H1 (cell line): ENCODE measurements at regions not wholly inside any gene's neighbourhood (a gene's known extent, or its start where the extent isn't known, plus 50 kb on each side); places are given as distances from the start of the nearest gene placed in this dataset.

Experiments
- CTCF ChIA-PET: fragments of 300-600 bp; sonication (Branson Sonifier 250); formaldehyde crosslinking; loops from one replicate; lab custom pipeline; 2021; ENCODE audit not compliant: partially characterized antibody; lab: Charles Lee
- POLR2A ChIA-PET: fragments of 300-600 bp; sonication (Branson Sonifier 250); formaldehyde crosslinking; loops from one replicate; lab custom pipeline; 2021; ENCODE audit warnings: inconsistent platforms; ENCODE audit not compliant: partially characterized antibody; lab: Charles Lee
- DNase-seq, 2 experiments: peaks; one replicate each; pipeline versions ENCODE4 v3.0.0 to v3.0.0-alpha.2; 2010 to 2022; ENCODE audit warnings: low spot score in 2 of 2, low read depth in 1 of 2, mixed read lengths in 1 of 2
- FAIRE-seq: peaks from 2 replicates; lab custom pipeline; 2011; peaks lifted over from hg19 to GRCh38; lab: Jason Lieb, UNC
- H2AFZ ChIP-seq: 2 replicates; pipeline ENCODE4 v1.8.1; 2012; ENCODE audit warnings: low read length, inconsistent platforms
- H2AK5ac ChIP-seq: 2 replicates; pipeline ENCODE4 v1.6.1; 2013; ENCODE audit warnings: low read depth, low read length
- H2BK120ac ChIP-seq: replicated peaks from 2 replicates; pipeline ENCODE3; 2013; ENCODE audit warnings: low read depth, low read length, inconsistent platforms
- H2BK12ac ChIP-seq: 2 replicates; pipeline ENCODE4 v1.6.1; 2013; ENCODE audit warnings: low read depth, low read length
- H2BK15ac ChIP-seq: 2 replicates; pipeline ENCODE4 v1.6.1; 2013; ENCODE audit warnings: low read length
- H2BK20ac ChIP-seq: 2 replicates; pipeline ENCODE4 v1.6.1; 2013; ENCODE audit warnings: low read length
- H2BK5ac ChIP-seq: 2 replicates; pipeline ENCODE4 v1.6.1; 2013; ENCODE audit warnings: low read depth, low read length
- H3K14ac ChIP-seq: 2 replicates; pipeline ENCODE4 v1.6.1; 2013; ENCODE audit warnings: inconsistent platforms; ENCODE audit not compliant: insufficient read length
- H3K18ac ChIP-seq: 2 replicates; pipeline ENCODE4 v1.6.1; 2013; ENCODE audit warnings: low read length; ENCODE audit errors: extremely low read depth
- H3K23ac ChIP-seq: 2 replicates; pipeline ENCODE4 v1.6.1; 2013; ENCODE audit warnings: inconsistent platforms; ENCODE audit not compliant: insufficient read length
- H3K23me2 ChIP-seq: 2 replicates; pipeline ENCODE4 v1.6.1; 2013; ENCODE audit warnings: low read depth, low read length
- H3K27ac ChIP-seq: 2 replicates; pipeline ENCODE4 v1.6.1; 2011; ENCODE audit warnings: low read depth, low read length, inconsistent platforms
- H3K27me3 ChIP-seq, 4 experiments: replicated peaks in 1 of 4; 1 replicate in 1 of 4; 2 replicates in 3 of 4; pipeline versions ENCODE4 v1.6.1 to v1.8.1; 2011 to 2013; ENCODE audit warnings: low read length in 3 of 4, mild to moderate bottlenecking in 3 of 4, inconsistent platforms in 2 of 4, mixed read lengths in 2 of 4, moderate library complexity in 1 of 4; ENCODE audit not compliant: control insufficient read depth in 3 of 4, insufficient read depth in 3 of 4; ENCODE audit errors: extremely low read depth in 1 of 4
- H3K36me3 ChIP-seq, 4 experiments: 2 replicates each; pipeline versions ENCODE4 v1.6.1 to v1.8.1; 2011 to 2013; ENCODE audit warnings: mild to moderate bottlenecking in 4 of 4, low read length in 3 of 4, moderate library complexity in 2 of 4, control low read depth in 1 of 4, inconsistent platforms in 1 of 4; ENCODE audit not compliant: insufficient read depth in 4 of 4, control insufficient read depth in 2 of 4
- H3K4ac ChIP-seq: replicated peaks from 2 replicates; pipeline ENCODE3; 2013; ENCODE audit warnings: low read length, low read depth, mixed read lengths, inconsistent platforms; ENCODE audit not compliant: insufficient read length
- H3K4me1 ChIP-seq, 4 experiments: replicated peaks in 1 of 4; 1 replicate in 1 of 4; 2 replicates in 3 of 4; pipeline versions ENCODE4 v1.6.1 to v1.8.1; 2011 to 2013; ENCODE audit warnings: low read length in 3 of 4, inconsistent platforms in 2 of 4, mixed read lengths in 1 of 4; ENCODE audit not compliant: insufficient read depth in 4 of 4, control insufficient read depth in 3 of 4
- H3K4me2 ChIP-seq, 2 experiments: 2 replicates each; pipeline versions ENCODE4 v1.6.1 to v1.8.1; 2011 to 2013; ENCODE audit warnings: low read depth in 2 of 2, low read length in 2 of 2, control low read depth in 1 of 2, inconsistent platforms in 1 of 2, mild to moderate bottlenecking in 1 of 2; ENCODE audit not compliant: insufficient read depth in 1 of 2
- H3K4me3 ChIP-seq, 4 experiments: fragments of 200-600, 300-600 bp in 1 of 4; sonication (generic), shearing (Covaris generic), sonication (Bioruptor Twin) in 1 of 4; 2 replicates each; pipeline versions ENCODE4 v1.5.1 to v1.8.1; 2011 to 2016; ENCODE audit warnings: low read length in 4 of 4, low read depth in 3 of 4, control low read depth in 2 of 4, inconsistent platforms in 2 of 4, mild to moderate bottlenecking in 2 of 4, mixed read lengths in 1 of 4, moderate library complexity in 1 of 4; ENCODE audit not compliant: insufficient read depth in 2 of 4; ENCODE audit errors: extremely low read depth in 1 of 4
- H3K56ac ChIP-seq: replicated peaks from 2 replicates; pipeline ENCODE3; 2013; ENCODE audit warnings: low read depth, mild to moderate bottlenecking, mixed read lengths, low read length, inconsistent platforms; ENCODE audit not compliant: insufficient read length
- H3K79me1 ChIP-seq: 2 replicates; pipeline ENCODE4 v1.6.1; 2013; ENCODE audit warnings: low read depth, low read length, control low read depth
- H3K79me2 ChIP-seq, 2 experiments: 2 replicates each; pipeline versions ENCODE4 v1.6.1 to v1.8.1; 2012 to 2013; ENCODE audit warnings: low read length in 2 of 2, mild to moderate bottlenecking in 2 of 2, inconsistent platforms in 1 of 2; ENCODE audit not compliant: insufficient read depth in 2 of 2, control insufficient read depth in 1 of 2
- H3K9ac ChIP-seq, 4 experiments: replicated peaks in 1 of 4; 1 replicate in 1 of 4; 2 replicates in 3 of 4; pipeline versions ENCODE4 v1.6.1 to v1.8.1; 2011 to 2013; ENCODE audit warnings: low read depth in 3 of 4, low read length in 3 of 4, control low read depth in 2 of 4, mild to moderate bottlenecking in 2 of 4, moderate library complexity in 2 of 4, inconsistent platforms in 1 of 4; ENCODE audit errors: extremely low read depth in 1 of 4
- H3K9me3 ChIP-seq, 2 experiments: 2 replicates each; pipeline versions ENCODE4 v1.6.1 to v1.8.1; 2012 to 2013; ENCODE audit warnings: mild to moderate bottlenecking in 2 of 2, moderate library complexity in 2 of 2, control low read depth in 1 of 2, inconsistent platforms in 1 of 2, low read depth in 1 of 2, low read length in 1 of 2, mixed read lengths in 1 of 2; ENCODE audit not compliant: insufficient read depth in 2 of 2
- H4K20me1 ChIP-seq, 2 experiments: replicated peaks in 1 of 2; 2 replicates each; pipeline versions ENCODE3 to v1.8.1; 2011 to 2013; ENCODE audit warnings: inconsistent platforms in 2 of 2, low read length in 2 of 2, mild to moderate bottlenecking in 1 of 2; ENCODE audit not compliant: insufficient read depth in 2 of 2, control insufficient read depth in 1 of 2
- H4K5ac ChIP-seq: 2 replicates; pipeline ENCODE4 v1.6.1; 2013; ENCODE audit warnings: low read length, low read depth, mixed read lengths, inconsistent platforms; ENCODE audit not compliant: insufficient read length
- H4K8ac ChIP-seq: 2 replicates; pipeline ENCODE4 v1.8.0; 2013; ENCODE audit warnings: mild to moderate bottlenecking, moderate library complexity, low read length, inconsistent platforms; ENCODE audit not compliant: insufficient read depth; ENCODE audit errors: extremely low read depth
- H4K91ac ChIP-seq: replicated peaks from 2 replicates; pipeline ENCODE3; 2013; ENCODE audit warnings: low read length, mixed read lengths, inconsistent platforms; ENCODE audit not compliant: insufficient read length
- BCL11A ChIP-seq, 2 experiments: IDR thresholded peaks; one replicate each; pipeline ENCODE4 v1.6.1; 2011; ENCODE audit warnings: low read depth in 2 of 2, low read length in 2 of 2, mild to moderate bottlenecking in 2 of 2
- BRCA1 ChIP-seq: IDR thresholded peaks from 2 replicates; pipeline ENCODE4 v1.6.1; 2012; ENCODE audit warnings: low read depth, low read length, improper control_type of control experiment
- CBX5 ChIP-seq: fragments of 300-800, 300-1000 bp; sonication (generic); IDR thresholded peaks from 2 replicates; pipeline ENCODE4 v1.7.1; 2016; ENCODE audit warnings: antibody characterized with exemption, low read length, low read depth
- CTBP2 ChIP-seq: IDR thresholded peaks from 2 replicates; pipeline ENCODE4 v1.7.0; 2011; ENCODE audit warnings: borderline replicate concordance, mild to moderate bottlenecking, moderate library complexity, mixed read lengths, low read length; ENCODE audit not compliant: insufficient read depth, insufficient read length
- EP300 ChIP-seq, 2 experiments: IDR thresholded peaks; 1 replicate in 1 of 2; 2 replicates in 1 of 2; pipeline ENCODE4 v1.6.1; 2011 to 2012; ENCODE audit warnings: low read depth in 2 of 2, low read length in 2 of 2, mild to moderate bottlenecking in 2 of 2, borderline replicate concordance in 1 of 2, inconsistent platforms in 1 of 2, moderate library complexity in 1 of 2
- HDAC6 ChIP-seq: IDR thresholded peaks from one replicate; pipeline ENCODE4 v1.7.1; 2012; ENCODE audit warnings: low read depth, mild to moderate bottlenecking, inconsistent platforms, low read length, moderate library complexity
- JUN ChIP-seq: IDR thresholded peaks from 2 replicates; pipeline ENCODE4 v1.6.1; 2011; ENCODE audit warnings: low read depth, mild to moderate bottlenecking, improper control_type of control experiment, low read length
- JUND ChIP-seq: IDR thresholded peaks from 2 replicates; pipeline ENCODE4 v1.6.1; 2011; ENCODE audit warnings: mild to moderate bottlenecking, improper control_type of control experiment, low read length
- NANOG ChIP-seq: IDR thresholded peaks from 2 replicates; pipeline ENCODE4 v1.6.1; 2011; ENCODE audit warnings: low read length, low read depth, mild to moderate bottlenecking, inconsistent platforms; ENCODE audit not compliant: insufficient read depth, poor library complexity, severe bottlenecking
- SIRT6 ChIP-seq: IDR thresholded peaks from one replicate; pipeline ENCODE4 v1.7.1; 2012; ENCODE audit warnings: low read length, inconsistent platforms
- SP2 ChIP-seq: IDR thresholded peaks from 2 replicates; pipeline ENCODE4 v1.6.1; 2012; ENCODE audit warnings: mild to moderate bottlenecking, low read length, inconsistent platforms
- SP4 ChIP-seq: IDR thresholded peaks from 2 replicates; pipeline ENCODE4 v1.6.1; 2012; ENCODE audit warnings: low read length, inconsistent platforms
- SRF ChIP-seq: IDR thresholded peaks from 2 replicates; pipeline ENCODE4 v1.6.1; 2011; ENCODE audit warnings: mild to moderate bottlenecking, low read depth, low read length, moderate library complexity
- SUZ12 ChIP-seq: fragments of 200-600 bp; sonication (generic); IDR thresholded peaks from 2 replicates; pipeline ENCODE4 v1.6.1; 2012; ENCODE audit warnings: mild to moderate bottlenecking, inconsistent platforms, low read length, moderate library complexity, mixed read lengths
- TAF7 ChIP-seq: optimal IDR thresholded peaks from 2 replicates; pipeline ENCODE3; 2011; ENCODE audit warnings: low read depth, mild to moderate bottlenecking, inconsistent platforms, low read length, moderate library complexity, borderline replicate concordance
- WGBS, 2 experiments: shearing (Covaris generic) in 1 of 2; methylation state at CpG; one replicate each; pipeline versions ENCODE4 v1.1.6 to v1.1.7; 2013 to 2015; ENCODE audit warnings: low lambda C conversion rate in 2 of 2, mixed read lengths in 2 of 2, inconsistent platforms in 1 of 2, low coverage in 1 of 2, missing lambda C conversion rate in 1 of 2; ENCODE audit not compliant: insufficient replicate concordance in 2 of 2, insufficient coverage in 1 of 2, insufficient read length in 1 of 2; ENCODE audit errors: extremely low coverage in 1 of 2, missing lambda C conversion rate in 1 of 2; 5-methylcytosine and 5-hydroxymethylcytosine counted together

DNA sequence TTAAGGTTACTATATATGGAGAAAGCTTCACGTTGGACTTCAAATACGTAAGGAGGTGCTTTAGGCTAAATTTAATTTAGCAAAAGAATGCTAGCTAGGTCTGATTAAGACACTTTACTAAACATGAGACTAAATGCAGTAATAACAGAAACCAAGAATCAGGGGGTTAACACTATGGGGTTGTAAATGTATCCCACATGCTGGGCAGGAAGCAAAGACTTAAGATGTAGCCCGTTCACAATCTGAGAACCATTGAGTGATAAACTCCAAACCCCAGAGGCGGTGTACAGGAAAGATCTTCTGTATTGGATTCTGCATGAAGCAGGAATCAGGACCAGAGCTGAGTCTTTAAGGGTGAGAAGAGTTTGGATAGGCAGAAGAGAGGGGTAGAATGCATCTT is 60.4 kb downstream of the FZD1 start:
- Histone ChIP-seq H3K23me2 (no peaks in the 10 kb centered on the region), H2AFZ (no peak overlapping the region), H4K20me1 (no peaks in the 10 kb centered on the region), H3K4me2 (no peak overlapping the region), H3K4me1 (peaks cover 0 to 5% (median 0%) of the 10 kb centered on the region in 4 experiments; a peak in 1 of 7 replicates), H3K36me3 (no peaks in the 10 kb centered on the region), H3K9ac (no peak overlapping the region), H3K18ac (no peak overlapping the region), H3K4ac (no peak overlapping the region), H4K91ac (no peak overlapping the region), H2AK5ac (no peak overlapping the region), H3K27ac (no peak overlapping the region), H3K9me3 (no peaks in the 10 kb centered on the region), H2BK5ac (no peak overlapping the region), H4K8ac (no peak overlapping the region), H3K23ac (no peak overlapping the region), H3K14ac (no peak overlapping the region), H2BK12ac (no peak overlapping the region), H3K4me3 (no peak overlapping the region), H2BK20ac (no peak overlapping the region), H3K79me2 (no peaks in the 10 kb centered on the region), H2BK15ac (no peak overlapping the region), H3K56ac (no peak overlapping the region), H3K79me1 (no peaks in the 10 kb centered on the region), H3K27me3 (peaks cover 0 to 2% (median 0%) of the 10 kb centered on the region in 4 experiments; a peak in 1 of 7 replicates), H4K5ac (no peak overlapping the region), H2BK120ac (no peak overlapping the region)
- FAIRE-seq: no peak
- no peak for DNase-seq
- WGBS, 2 experiments: 74% methylated on average over 4 of the region's 4 CpGs; no CpG with 5 or more reads in 1 of the 2 experiments
- ChIA-PET POLR2A (no interaction called here), CTCF (interaction anchor here (0.9 to 2.1 kb wide), 3 partner anchors 8 to 31 kb away, joined by 3 to 7 read pairs (median 4); no protein-coding TSS in a partner anchor)
- no peak for TF ChIP-seq CTBP2
- no peak for TF ChIP-seq TAF7
- no peak for TF ChIP-seq SUZ12
- TF ChIP-seq BCL11A (IDR thresholded peaks at IDR 0.05; ENCODE audit: low read depth in 2 of 2, low read length in 2 of 2): no peak
- no peak for TF ChIP-seq CBX5
- TF ChIP-seq HDAC6: no peak
- TF ChIP-seq NANOG: no peak
- TF ChIP-seq BRCA1: no peak
- TF ChIP-seq JUND: no peak
- no peak for TF ChIP-seq SP4
- no peak for TF ChIP-seq SIRT6
- TF ChIP-seq SP2: no peak
- TF ChIP-seq EP300 (IDR thresholded peaks at IDR 0.05; ENCODE audit: borderline replicate concordance in 1 of 2, low read depth in 2 of 2, low read length in 2 of 2): no peak
- TF ChIP-seq SRF: no peak
- TF ChIP-seq JUN: no peak
